ENCODE measurements at regions not wholly inside any gene's neighbourhood (a gene's known extent, or its start where the extent isn't known, plus 50 kb on each side); places are given as distances from the start of the nearest gene placed in this dataset.

GRCh38 chrX:94493405-94493804 lies 819.4 kb downstream of the FAM133A start:
- TF ChIP-seq CTCF (IDR thresholded peaks at IDR 0.05), result no peak
- TF ChIP-seq POLR2A (IDR thresholded peaks at IDR 0.05), result no peak
- intact Hi-C loops (cut with DNase I; ENCODE audit: low total_unique reads), result no loop called here
- WGBS, 2 donors, result 66 to 78% methylated on average over 6 of the region's 6 CpGs

GRCh38 chrX:94511564-94511963 lies 837.6 kb downstream of the FAM133A start:
- Histone ChIP-seq H3K4me1 (no peaks in the 10 kb centered on the region), H3K27me3 (no peaks in the 10 kb centered on the region), H3K36me3 (ENCODE audit: low read depth, missing control alignments) (no peaks in the 10 kb centered on the region), H3K27ac (no peak overlapping the region), H3K9me3 (no peaks in the 10 kb centered on the region), H3K4me3 (no peak overlapping the region)
- intact Hi-C loops (cut with DNase I; ENCODE audit: low total_unique reads), result no loop called here
- no peak for DNase-seq
- 70 to 77% methylated on average over 2 of the region's 2 CpGs for WGBS, 2 donors
- no peak for TF ChIP-seq CTCF (IDR thresholded peaks at IDR 0.05)
- TF ChIP-seq POLR2A (IDR thresholded peaks at IDR 0.05), result no peak

More at GRCh38 chrX:94493405-94493804, 819.4 kb downstream of the FAM133A start:
- no peak for DNase-seq
- no peaks in the 10 kb centered on the region for H3K9me3 ChIP-seq
- H3K4me1 ChIP-seq, result no peaks in the 10 kb centered on the region
- H3K36me3 ChIP-seq (ENCODE audit: low read depth, missing control alignments), result no peaks in the 10 kb centered on the region
- no peaks in the 10 kb centered on the region for H3K27me3 ChIP-seq
- no peak overlapping the region for H3K27ac ChIP-seq
- no peak overlapping the region for H3K4me3 ChIP-seq

- DNase-seq, result no peak
- H3K4me3 ChIP-seq, result no peak overlapping the region
- no peaks in the 10 kb centered on the region for H3K27me3 ChIP-seq
- intact Hi-C loops (cut with DNase I; ENCODE audit: low total_unique reads), result no loop called here
- TF ChIP-seq POLR2A (IDR thresholded peaks at IDR 0.05) (no peak), CTCF (IDR thresholded peaks at IDR 0.05) (no peak)
- no peaks in the 10 kb centered on the region for H3K36me3 ChIP-seq (ENCODE audit: low read depth, missing control alignments)
- 83 to 100% methylated on average over 1 of the region's 1 CpG for WGBS, 2 donors
- no peak overlapping the region for H3K27ac ChIP-seq
- no peaks in the 10 kb centered on the region for H3K9me3 ChIP-seq
- no peaks in the 10 kb centered on the region for H3K4me1 ChIP-seq
These were observed 841.0 kb downstream of the FAM133A start for GRCh38 chrX:94515009-94515408.

GRCh38 chrX:94524867-94525266 lies 850.9 kb downstream of the FAM133A start:
- H3K9me3 ChIP-seq, result no peaks in the 10 kb centered on the region
- TF ChIP-seq POLR2A (IDR thresholded peaks at IDR 0.05) (no peak), CTCF (IDR thresholded peaks at IDR 0.05) (no peak)
- no peaks in the 10 kb centered on the region for H3K36me3 ChIP-seq (ENCODE audit: low read depth, missing control alignments)
- 83% methylated on average over 1 of the region's 1 CpG for WGBS, 2 donors
- DNase-seq, result peak; percentile 12
- H3K27me3 ChIP-seq, result no peaks in the 10 kb centered on the region
- intact Hi-C loops (cut with DNase I; ENCODE audit: low total_unique reads), result no loop called here
- no peak overlapping the region for H3K27ac ChIP-seq
- H3K4me1 ChIP-seq, result no peaks in the 10 kb centered on the region
- H3K4me3 ChIP-seq, result no peak overlapping the region

- H3K27ac ChIP-seq, result no peak overlapping the region
- H3K4me1 ChIP-seq, result no peaks in the 10 kb centered on the region
- no peak overlapping the region for H3K4me3 ChIP-seq
- 51 to 64% methylated on average over 2 of the region's 2 CpGs for WGBS, 2 donors
- H3K27me3 ChIP-seq, result no peaks in the 10 kb centered on the region
- TF ChIP-seq POLR2A (IDR thresholded peaks at IDR 0.05), result no peak
- H3K36me3 ChIP-seq (ENCODE audit: low read depth, missing control alignments), result no peaks in the 10 kb centered on the region
- DNase-seq, result no peak
- intact Hi-C loops (cut with DNase I; ENCODE audit: low total_unique reads), result no loop called here
- no peaks in the 10 kb centered on the region for H3K9me3 ChIP-seq
These were observed 871.7 kb downstream of the FAM133A start for GRCh38 chrX:94545722-94546121.
